ENCODE measurements at regions not wholly inside any gene's neighbourhood (a gene's known extent, or its start where the extent isn't known, plus 50 kb on each side); places are given as distances from the start of the nearest gene placed in this dataset.
"Not testable (repeated sequence)": the region's sequence is repeated elsewhere in the genome, so short reads cannot be mapped to it uniquely, and the experiment has no call there.

- Histone ChIP-seq H3K27me3 (ENCODE audit: insufficient read depth, low read length) (no peaks in the 10 kb centered on the region), H2AFZ (ENCODE audit: low read length, unreplicated experiment) (no peak overlapping the region), H3K4me1 (ENCODE audit: control insufficient read depth, insufficient read depth, low read length, unreplicated experiment) (no peaks in the 10 kb centered on the region), H3K4me3 (ENCODE audit: low read depth, low read length) (no peak overlapping the region), H3K36me3 (ENCODE audit: insufficient read depth, low read length) (no peaks in the 10 kb centered on the region), H3K27ac (ENCODE audit: low read depth, low read length) (no peak overlapping the region), H3K79me2 (ENCODE audit: control insufficient read depth, insufficient read depth, low read length, unreplicated experiment) (no peaks in the 10 kb centered on the region)
Observed at GRCh38 chr1:166693158-166693557, 146.1 kb upstream of the POGK start.

- Histone ChIP-seq H3K4me3 (ENCODE audit: low read depth, low read length) (no peak overlapping the region), H3K36me3 (ENCODE audit: insufficient read depth, low read length) (no peaks in the 10 kb centered on the region), H3K27ac (ENCODE audit: low read depth, low read length) (no peak overlapping the region), H3K79me2 (ENCODE audit: control insufficient read depth, insufficient read depth, low read length, unreplicated experiment) (no peaks in the 10 kb centered on the region), H3K4me1 (ENCODE audit: control insufficient read depth, insufficient read depth, low read length, unreplicated experiment) (no peaks in the 10 kb centered on the region), H3K27me3 (ENCODE audit: insufficient read depth, low read length) (no peaks in the 10 kb centered on the region), H2AFZ (ENCODE audit: low read length, unreplicated experiment) (no peak overlapping the region)
Observed at GRCh38 chr1:166693673-166694297, 145.5 kb upstream of the POGK start.

GRCh38 chr1:166695115-166695514, 144.2 kb upstream of the POGK start:
- no peak overlapping the region for H3K27ac ChIP-seq (ENCODE audit: low read depth, low read length)
- no peak overlapping the region for H2AFZ ChIP-seq (ENCODE audit: low read length, unreplicated experiment)
- H3K79me2 ChIP-seq (ENCODE audit: control insufficient read depth, insufficient read depth, low read length, unreplicated experiment), result no peaks in the 10 kb centered on the region
- no peaks in the 10 kb centered on the region for H3K4me1 ChIP-seq (ENCODE audit: control insufficient read depth, insufficient read depth, low read length, unreplicated experiment)
- no peaks in the 10 kb centered on the region for H3K36me3 ChIP-seq (ENCODE audit: insufficient read depth, low read length)
- H3K4me3 ChIP-seq (ENCODE audit: low read depth, low read length), result no peak overlapping the region
- no peaks in the 10 kb centered on the region for H3K27me3 ChIP-seq (ENCODE audit: insufficient read depth, low read length)

GRCh38 chr1:166695834-166696233, 143.4 kb upstream of the POGK start:
- not testable (repeated sequence) for H3K79me2 ChIP-seq (ENCODE audit: control insufficient read depth, insufficient read depth, low read length, unreplicated experiment); H2AFZ ChIP-seq (ENCODE audit: low read length, unreplicated experiment); H3K27ac ChIP-seq (ENCODE audit: low read depth, low read length); H3K4me1 ChIP-seq (ENCODE audit: control insufficient read depth, insufficient read depth, low read length, unreplicated experiment); H3K27me3 ChIP-seq (ENCODE audit: insufficient read depth, low read length); H3K36me3 ChIP-seq (ENCODE audit: insufficient read depth, low read length); H3K4me3 ChIP-seq (ENCODE audit: low read depth, low read length)

- H3K4me1 ChIP-seq (ENCODE audit: control insufficient read depth, insufficient read depth, low read length, unreplicated experiment), result no peaks in the 10 kb centered on the region
- H2AFZ ChIP-seq (ENCODE audit: low read length, unreplicated experiment), result no peak overlapping the region
- no peaks in the 10 kb centered on the region for H3K27me3 ChIP-seq (ENCODE audit: insufficient read depth, low read length)
- no peak overlapping the region for H3K4me3 ChIP-seq (ENCODE audit: low read depth, low read length)
- H3K79me2 ChIP-seq (ENCODE audit: control insufficient read depth, insufficient read depth, low read length, unreplicated experiment), result no peaks in the 10 kb centered on the region
- no peaks in the 10 kb centered on the region for H3K36me3 ChIP-seq (ENCODE audit: insufficient read depth, low read length)
- H3K27ac ChIP-seq (ENCODE audit: low read depth, low read length), result no peak overlapping the region
Observed at GRCh38 chr1:166698771-166699170, 140.5 kb upstream of the POGK start.

GRCh38 chr1:166699613-166700012, 139.7 kb upstream of the POGK start:
- Histone ChIP-seq H3K36me3 (ENCODE audit: insufficient read depth, low read length) (no peaks in the 10 kb centered on the region), H3K27ac (ENCODE audit: low read depth, low read length) (no peak overlapping the region), H3K4me3 (ENCODE audit: low read depth, low read length) (no peak overlapping the region), H2AFZ (ENCODE audit: low read length, unreplicated experiment) (no peak overlapping the region), H3K4me1 (ENCODE audit: control insufficient read depth, insufficient read depth, low read length, unreplicated experiment) (no peaks in the 10 kb centered on the region), H3K27me3 (ENCODE audit: insufficient read depth, low read length) (no peaks in the 10 kb centered on the region), H3K79me2 (ENCODE audit: control insufficient read depth, insufficient read depth, low read length, unreplicated experiment) (no peaks in the 10 kb centered on the region)

- Histone ChIP-seq H3K79me2 (ENCODE audit: control insufficient read depth, insufficient read depth, low read length, unreplicated experiment) (no peaks in the 10 kb centered on the region), H3K27me3 (ENCODE audit: insufficient read depth, low read length) (no peaks in the 10 kb centered on the region), H3K4me3 (ENCODE audit: low read depth, low read length) (no peak overlapping the region), H3K4me1 (ENCODE audit: control insufficient read depth, insufficient read depth, low read length, unreplicated experiment) (no peaks in the 10 kb centered on the region), H3K27ac (ENCODE audit: low read depth, low read length) (no peak overlapping the region), H2AFZ (ENCODE audit: low read length, unreplicated experiment) (no peak overlapping the region), H3K36me3 (ENCODE audit: insufficient read depth, low read length) (no peaks in the 10 kb centered on the region)
Observed at GRCh38 chr1:166700696-166701095, 138.6 kb upstream of the POGK start.

- Histone ChIP-seq H3K27ac (ENCODE audit: low read depth, low read length) (no peak overlapping the region), H2AFZ (ENCODE audit: low read length, unreplicated experiment) (no peak overlapping the region), H3K27me3 (ENCODE audit: insufficient read depth, low read length) (no peaks in the 10 kb centered on the region), H3K79me2 (ENCODE audit: control insufficient read depth, insufficient read depth, low read length, unreplicated experiment) (no peaks in the 10 kb centered on the region), H3K4me1 (ENCODE audit: control insufficient read depth, insufficient read depth, low read length, unreplicated experiment) (no peaks in the 10 kb centered on the region), H3K36me3 (ENCODE audit: insufficient read depth, low read length) (no peaks in the 10 kb centered on the region), H3K4me3 (ENCODE audit: low read depth, low read length) (no peak overlapping the region)
Observed at GRCh38 chr1:166701603-166702100, 137.6 kb upstream of the POGK start.

- Histone ChIP-seq H3K27me3 (ENCODE audit: insufficient read depth, low read length) (no peaks in the 10 kb centered on the region), H2AFZ (ENCODE audit: low read length, unreplicated experiment) (no peak overlapping the region), H3K36me3 (ENCODE audit: insufficient read depth, low read length) (no peaks in the 10 kb centered on the region), H3K4me1 (ENCODE audit: control insufficient read depth, insufficient read depth, low read length, unreplicated experiment) (no peaks in the 10 kb centered on the region), H3K27ac (ENCODE audit: low read depth, low read length) (no peak overlapping the region), H3K79me2 (ENCODE audit: control insufficient read depth, insufficient read depth, low read length, unreplicated experiment) (no peaks in the 10 kb centered on the region), H3K4me3 (ENCODE audit: low read depth, low read length) (no peak overlapping the region)
Observed at GRCh38 chr1:166703141-166703540, 136.1 kb upstream of the POGK start.

- Histone ChIP-seq H3K27me3 (ENCODE audit: insufficient read depth, low read length) (no peaks in the 10 kb centered on the region), H3K27ac (ENCODE audit: low read depth, low read length) (no peak overlapping the region), H3K4me3 (ENCODE audit: low read depth, low read length) (no peak overlapping the region), H3K36me3 (ENCODE audit: insufficient read depth, low read length) (no peaks in the 10 kb centered on the region), H3K79me2 (ENCODE audit: control insufficient read depth, insufficient read depth, low read length, unreplicated experiment) (no peaks in the 10 kb centered on the region), H3K4me1 (ENCODE audit: control insufficient read depth, insufficient read depth, low read length, unreplicated experiment) (no peaks in the 10 kb centered on the region), H2AFZ (ENCODE audit: low read length, unreplicated experiment) (no peak overlapping the region)
Observed at GRCh38 chr1:166703726-166704462, 135.4 kb upstream of the POGK start.

All from ACC112 (cell line).